Caco-2 (cell line): ENCODE measurements at regions not wholly inside any gene's neighbourhood (a gene's known extent, or its start where the extent isn't known, plus 50 kb on each side); places are given as distances from the start of the nearest gene placed in this dataset.

Source experiments
- BruUV-seq: library from RNA; stranded (reverse); fragments of 400-500 nt; replicated peaks from 2 replicates; lab custom pipeline; 2021; lab: Mats Ljungman, UMichigan
- CTCF ChIA-PET: fragments of 300-600 bp; sonication (Branson Sonifier 250); formaldehyde crosslinking; loops from one replicate; lab custom pipeline; 2022; ENCODE audit warnings: antibody characterized with exemption; lab: Charles Lee
- POLR2A ChIA-PET: fragments of 300-600 bp; sonication (Branson Sonifier 250); formaldehyde crosslinking; loops from one replicate; lab custom pipeline; 2022; ENCODE audit warnings: antibody characterized with exemption; lab: Charles Lee
- DNase-seq, 2 experiments: peaks; one replicate each; pipeline versions ENCODE4 v3.0.0 to v3.0.0-alpha.2; 2020 to 2022
- H3K27me3 ChIP-seq: replicated peaks from 2 replicates; pipeline ENCODE4 v1.6.0; 2011; ENCODE audit warnings: low read length; ENCODE audit not compliant: control insufficient read depth, insufficient read depth
- H3K36me3 ChIP-seq: 2 replicates; pipeline ENCODE4 v1.5.1; 2011; ENCODE audit warnings: low read length; ENCODE audit not compliant: control insufficient read depth, insufficient read depth
- H3K4me1 ChIP-seq: fragments of 250-450 bp; sonication (Bioruptor Pico); 2 replicates; pipeline ENCODE4 v1.5.1; 2020; ENCODE audit warnings: mild to moderate bottlenecking
- H3K4me3 ChIP-seq: 2 replicates; pipeline ENCODE4 v1.5.1; 2011; ENCODE audit warnings: low read depth, mild to moderate bottlenecking, control low read depth, low read length
- H3K9me3 ChIP-seq: fragments of 250-450 bp; sonication (Bioruptor Pico); 2 replicates; pipeline ENCODE4 v1.5.1; 2020; ENCODE audit warnings: mild to moderate bottlenecking, moderate library complexity
- H3K27ac Mint-ChIP-seq: one replicate; pipeline ENCODE4 v1.8.0; 2022; ENCODE audit warnings: mixed read lengths; ENCODE audit not compliant: unreplicated experiment
- H3K27me3 Mint-ChIP-seq: one replicate; pipeline ENCODE4 v1.8.0; 2022; ENCODE audit warnings: mixed read lengths; ENCODE audit not compliant: insufficient read depth, unreplicated experiment
- H3K36me3 Mint-ChIP-seq: one replicate; pipeline ENCODE4 v1.8.0; 2022; ENCODE audit warnings: mild to moderate bottlenecking, mixed read lengths; ENCODE audit not compliant: insufficient read depth, unreplicated experiment
- H3K4me1 Mint-ChIP-seq: one replicate; pipeline ENCODE4 v1.8.0; 2022; ENCODE audit warnings: low read depth, mixed read lengths; ENCODE audit not compliant: unreplicated experiment
- H3K4me3 Mint-ChIP-seq: one replicate; pipeline ENCODE4 v1.8.0; 2022; ENCODE audit warnings: mild to moderate bottlenecking, moderate library complexity, mixed read lengths; ENCODE audit not compliant: unreplicated experiment
- H3K9me3 Mint-ChIP-seq: one replicate; pipeline ENCODE4 v1.8.0; 2022; ENCODE audit warnings: mixed read lengths; ENCODE audit not compliant: unreplicated experiment
- intact Hi-C: fragments of 100-400 bp; cut with micrococcal nuclease; formaldehyde crosslinking; loops from one replicate; pipeline ENCODE4 v1.10.0; 2022; ENCODE audit not compliant: unreplicated experiment
- TF ChIP-seq, protein P1 (sequence below), 2 experiments: fragments of 200-600 bp in 1 of 2; IDR thresholded peaks; 1 replicate in 1 of 2; 2 replicates in 1 of 2; pipeline versions ENCODE4 v1.5.1 to v1.8.0; 2011 to 2022; ENCODE audit warnings: antibody characterized with exemption in 1 of 2, control low read depth in 1 of 2, inconsistent platforms in 1 of 2, low read depth in 1 of 2, low read length in 1 of 2, mild to moderate bottlenecking in 1 of 2, moderate library complexity in 1 of 2; ENCODE audit not compliant: insufficient read depth in 1 of 2, severe bottlenecking in 1 of 2, unreplicated experiment in 1 of 2

DNA sequence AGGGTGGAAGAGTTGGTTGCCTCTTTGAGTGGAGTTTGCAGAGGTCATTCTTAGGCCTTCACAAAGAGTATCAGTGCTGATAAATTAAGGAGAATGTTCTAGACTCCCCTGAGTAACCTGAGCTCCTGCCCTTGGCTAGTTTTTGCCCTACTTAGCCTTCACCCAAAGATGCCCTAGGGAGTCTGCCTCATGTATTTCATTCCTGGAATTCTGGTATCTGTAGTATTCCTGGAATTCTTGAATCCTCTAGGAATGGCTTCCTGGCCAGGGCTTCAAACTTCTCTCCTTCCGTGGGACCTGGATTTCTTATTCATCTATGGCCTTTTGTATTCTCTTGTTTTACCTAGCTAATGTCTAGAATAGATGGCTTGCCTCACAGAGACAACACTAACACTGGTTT, 701.1 kb downstream of the NOVA1 start:
- no peaks in the 10 kb centered on the region for H3K4me1 Mint-ChIP-seq
- no peaks in the 10 kb centered on the region for H3K36me3 ChIP-seq
- TF ChIP-seq, protein P1, sequence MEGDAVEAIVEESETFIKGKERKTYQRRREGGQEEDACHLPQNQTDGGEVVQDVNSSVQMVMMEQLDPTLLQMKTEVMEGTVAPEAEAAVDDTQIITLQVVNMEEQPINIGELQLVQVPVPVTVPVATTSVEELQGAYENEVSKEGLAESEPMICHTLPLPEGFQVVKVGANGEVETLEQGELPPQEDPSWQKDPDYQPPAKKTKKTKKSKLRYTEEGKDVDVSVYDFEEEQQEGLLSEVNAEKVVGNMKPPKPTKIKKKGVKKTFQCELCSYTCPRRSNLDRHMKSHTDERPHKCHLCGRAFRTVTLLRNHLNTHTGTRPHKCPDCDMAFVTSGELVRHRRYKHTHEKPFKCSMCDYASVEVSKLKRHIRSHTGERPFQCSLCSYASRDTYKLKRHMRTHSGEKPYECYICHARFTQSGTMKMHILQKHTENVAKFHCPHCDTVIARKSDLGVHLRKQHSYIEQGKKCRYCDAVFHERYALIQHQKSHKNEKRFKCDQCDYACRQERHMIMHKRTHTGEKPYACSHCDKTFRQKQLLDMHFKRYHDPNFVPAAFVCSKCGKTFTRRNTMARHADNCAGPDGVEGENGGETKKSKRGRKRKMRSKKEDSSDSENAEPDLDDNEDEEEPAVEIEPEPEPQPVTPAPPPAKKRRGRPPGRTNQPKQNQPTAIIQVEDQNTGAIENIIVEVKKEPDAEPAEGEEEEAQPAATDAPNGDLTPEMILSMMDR (IDR thresholded peaks at IDR 0.05; ENCODE audit: insufficient read depth in 1 of 2, low read depth in 1 of 2, low read length in 1 of 2, severe bottlenecking in 1 of 2, unreplicated experiment in 1 of 2): no peak
- H3K27me3 Mint-ChIP-seq: peaks cover 4% of the 10 kb centered on the region
- no peak overlapping the region for H3K27ac Mint-ChIP-seq
- H3K4me3 ChIP-seq: no peak overlapping the region
- H3K4me1 ChIP-seq: no peaks in the 10 kb centered on the region
- no peaks in the 10 kb centered on the region for H3K27me3 ChIP-seq
- H3K4me3 Mint-ChIP-seq: no peak overlapping the region
- POLR2A ChIA-PET: no interaction called here
- intact Hi-C loops: no loop called here
- H3K36me3 Mint-ChIP-seq: no peaks in the 10 kb centered on the region
- BruUV-seq: no TSS peak
- DNase-seq: no peak
- H3K9me3 Mint-ChIP-seq: no peaks in the 10 kb centered on the region
- CTCF ChIA-PET: no interaction called here
- no peaks in the 10 kb centered on the region for H3K9me3 ChIP-seq

DNA sequence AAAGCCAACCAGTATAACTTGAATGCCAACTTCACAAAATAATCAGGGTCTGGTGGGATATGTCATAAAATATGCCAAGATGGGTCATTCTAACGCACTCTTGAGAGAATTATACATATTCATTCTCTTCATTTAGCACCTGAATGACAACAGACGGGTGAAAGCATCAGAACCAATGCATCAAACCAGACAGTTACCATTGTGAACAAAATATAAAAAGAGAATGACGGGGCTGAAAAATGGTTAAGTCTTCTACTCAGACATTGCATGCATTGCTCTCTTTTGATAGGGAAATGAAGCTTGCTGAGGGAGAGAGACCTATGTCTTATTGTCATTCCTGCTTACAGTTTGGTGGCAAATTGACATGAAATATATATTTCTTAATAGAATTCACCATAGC, 702.1 kb downstream of the NOVA1 start:
- ChIA-PET POLR2A (no interaction called here), CTCF (no interaction called here)
- H3K4me1 ChIP-seq: no peaks in the 10 kb centered on the region
- BruUV-seq: no TSS peak
- no peak overlapping the region for H3K4me3 Mint-ChIP-seq
- no peaks in the 10 kb centered on the region for H3K4me1 Mint-ChIP-seq
- no peaks in the 10 kb centered on the region for H3K36me3 ChIP-seq
- H3K4me3 ChIP-seq: no peak overlapping the region
- H3K36me3 Mint-ChIP-seq: no peaks in the 10 kb centered on the region
- intact Hi-C loops: no loop called here
- H3K9me3 ChIP-seq: no peaks in the 10 kb centered on the region
- no peak for DNase-seq
- H3K9me3 Mint-ChIP-seq: no peaks in the 10 kb centered on the region
- H3K27me3 Mint-ChIP-seq: peaks cover 7% of the 10 kb centered on the region
- H3K27me3 ChIP-seq: no peaks in the 10 kb centered on the region
- TF ChIP-seq, protein P1 (IDR thresholded peaks at IDR 0.05; ENCODE audit: insufficient read depth in 1 of 2, low read depth in 1 of 2, low read length in 1 of 2, severe bottlenecking in 1 of 2, unreplicated experiment in 1 of 2): no peak
- no peak overlapping the region for H3K27ac Mint-ChIP-seq

DNA sequence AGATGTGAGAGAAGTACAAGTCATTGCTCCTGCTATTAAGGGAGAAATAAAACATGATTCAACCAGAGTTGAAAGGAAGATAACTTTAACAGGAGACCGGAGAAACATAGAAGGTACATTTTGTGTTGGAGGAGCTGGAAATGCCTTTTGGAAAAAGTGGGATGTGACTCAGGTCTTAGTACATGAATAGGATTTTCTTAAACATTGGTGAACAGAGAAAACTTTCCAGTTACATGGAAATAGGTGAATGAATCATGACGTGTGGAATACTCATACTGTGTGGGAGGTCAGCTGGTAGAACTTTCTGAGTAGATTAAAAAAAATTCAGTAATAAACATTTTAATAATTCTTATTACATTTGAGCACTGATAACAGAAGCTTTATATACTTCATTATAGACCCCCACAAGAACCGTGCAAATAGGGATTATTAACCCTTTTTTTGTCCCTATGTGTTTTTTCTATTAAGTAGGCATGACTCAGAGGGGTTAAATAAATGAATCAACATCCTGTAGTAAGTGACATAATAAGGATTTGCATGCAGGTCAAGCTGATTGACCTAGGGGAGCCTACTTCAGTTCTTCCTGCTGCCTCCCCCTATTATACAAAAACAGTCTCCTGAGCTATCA, 710.5 kb downstream of the NOVA1 start:
- CTCF ChIA-PET: no interaction called here
- BruUV-seq: no TSS peak
- H3K27me3 ChIP-seq: no peaks in the 10 kb centered on the region

More for the DNA sequence above, 710.5 kb downstream of the NOVA1 start:
- H3K4me1 Mint-ChIP-seq: no peaks in the 10 kb centered on the region
- intact Hi-C loops: no loop called here
- H3K4me3 ChIP-seq: no peak overlapping the region
- no peaks in the 10 kb centered on the region for H3K36me3 Mint-ChIP-seq
- H3K36me3 ChIP-seq: no peaks in the 10 kb centered on the region
- no peak overlapping the region for H3K4me3 Mint-ChIP-seq
- no peaks in the 10 kb centered on the region for H3K9me3 Mint-ChIP-seq
- no peaks in the 10 kb centered on the region for H3K4me1 ChIP-seq
- no peaks in the 10 kb centered on the region for H3K9me3 ChIP-seq
- no peak for DNase-seq
- H3K27me3 Mint-ChIP-seq: peaks cover 14% of the 10 kb centered on the region
- POLR2A ChIA-PET: no interaction called here
- no peak overlapping the region for H3K27ac Mint-ChIP-seq
- TF ChIP-seq, protein P1 (IDR thresholded peaks at IDR 0.05; ENCODE audit: insufficient read depth in 1 of 2, low read depth in 1 of 2, low read length in 1 of 2, severe bottlenecking in 1 of 2, unreplicated experiment in 1 of 2): no peak
